H1 (cell line): ENCODE measurements at regions not wholly inside any gene's neighbourhood (a gene's known extent, or its start where the extent isn't known, plus 50 kb on each side); places are given as distances from the start of the nearest gene placed in this dataset.

Source experiments
- ASH2L ChIP-seq: fragments of 200-600, 300-600 bp; sonication (generic); IDR thresholded peaks from one replicate; pipeline ENCODE4 v1.7.1; 2017; ENCODE audit warnings: low read length
- EP300 ChIP-seq, 2 experiments: IDR thresholded peaks; 1 replicate in 1 of 2; 2 replicates in 1 of 2; pipeline ENCODE4 v1.6.1; 2011 to 2012; ENCODE audit warnings: low read depth in 2 of 2, low read length in 2 of 2, mild to moderate bottlenecking in 2 of 2, borderline replicate concordance in 1 of 2, inconsistent platforms in 1 of 2, moderate library complexity in 1 of 2
- GABPA ChIP-seq: IDR thresholded peaks from 2 replicates; pipeline ENCODE4 v1.6.1; 2011; ENCODE audit warnings: mild to moderate bottlenecking, low read length, moderate library complexity, borderline replicate concordance; ENCODE audit not compliant: insufficient read depth
- HDAC2 ChIP-seq, 2 experiments: fragments of 300-600 bp in 1 of 2; sonication (generic) in 1 of 2; IDR thresholded peaks; 2 replicates each; pipeline ENCODE4 v1.6.1; 2011 to 2012; ENCODE audit warnings: low read depth in 2 of 2, low read length in 2 of 2, mild to moderate bottlenecking in 2 of 2, moderate library complexity in 2 of 2, borderline replicate concordance in 1 of 2, inconsistent platforms in 1 of 2
- KDM1A ChIP-seq: fragments of 200-600, 300-600 bp; sonication (generic); IDR thresholded peaks from 2 replicates; pipeline ENCODE4 v1.7.1; 2016; ENCODE audit warnings: mild to moderate bottlenecking, low read length, borderline replicate concordance
- NRF1 ChIP-seq: IDR thresholded peaks from 2 replicates; pipeline ENCODE4 v1.6.1; 2011; ENCODE audit warnings: mild to moderate bottlenecking, low read depth, low read length, improper control_type of control experiment
- TAF1 ChIP-seq: IDR thresholded peaks from 2 replicates; pipeline ENCODE4 v1.6.1; 2011; ENCODE audit warnings: mild to moderate bottlenecking, low read depth, low read length
- TF ChIP-seq, protein P1 (sequence below): fragments of 300-600 bp; sonication (generic); IDR thresholded peaks from 2 replicates; pipeline ENCODE4 v1.7.1; 2012; ENCODE audit warnings: low read length, moderate library complexity, mild to moderate bottlenecking, inconsistent platforms; ENCODE audit not compliant: insufficient replicate concordance
- TF ChIP-seq, protein P2 (sequence below), 3 experiments: IDR thresholded peaks; 1 replicate in 2 of 3; 2 replicates in 1 of 3; pipeline versions ENCODE4 v1.5.1 to v1.6.1; 2011; ENCODE audit warnings: low read length in 3 of 3, mild to moderate bottlenecking in 3 of 3, inconsistent platforms in 2 of 3, low read depth in 1 of 3, moderate library complexity in 1 of 3; ENCODE audit not compliant: insufficient read depth in 1 of 3; ENCODE audit errors: control extremely low read depth in 1 of 3

- TF ChIP-seq, protein P1, sequence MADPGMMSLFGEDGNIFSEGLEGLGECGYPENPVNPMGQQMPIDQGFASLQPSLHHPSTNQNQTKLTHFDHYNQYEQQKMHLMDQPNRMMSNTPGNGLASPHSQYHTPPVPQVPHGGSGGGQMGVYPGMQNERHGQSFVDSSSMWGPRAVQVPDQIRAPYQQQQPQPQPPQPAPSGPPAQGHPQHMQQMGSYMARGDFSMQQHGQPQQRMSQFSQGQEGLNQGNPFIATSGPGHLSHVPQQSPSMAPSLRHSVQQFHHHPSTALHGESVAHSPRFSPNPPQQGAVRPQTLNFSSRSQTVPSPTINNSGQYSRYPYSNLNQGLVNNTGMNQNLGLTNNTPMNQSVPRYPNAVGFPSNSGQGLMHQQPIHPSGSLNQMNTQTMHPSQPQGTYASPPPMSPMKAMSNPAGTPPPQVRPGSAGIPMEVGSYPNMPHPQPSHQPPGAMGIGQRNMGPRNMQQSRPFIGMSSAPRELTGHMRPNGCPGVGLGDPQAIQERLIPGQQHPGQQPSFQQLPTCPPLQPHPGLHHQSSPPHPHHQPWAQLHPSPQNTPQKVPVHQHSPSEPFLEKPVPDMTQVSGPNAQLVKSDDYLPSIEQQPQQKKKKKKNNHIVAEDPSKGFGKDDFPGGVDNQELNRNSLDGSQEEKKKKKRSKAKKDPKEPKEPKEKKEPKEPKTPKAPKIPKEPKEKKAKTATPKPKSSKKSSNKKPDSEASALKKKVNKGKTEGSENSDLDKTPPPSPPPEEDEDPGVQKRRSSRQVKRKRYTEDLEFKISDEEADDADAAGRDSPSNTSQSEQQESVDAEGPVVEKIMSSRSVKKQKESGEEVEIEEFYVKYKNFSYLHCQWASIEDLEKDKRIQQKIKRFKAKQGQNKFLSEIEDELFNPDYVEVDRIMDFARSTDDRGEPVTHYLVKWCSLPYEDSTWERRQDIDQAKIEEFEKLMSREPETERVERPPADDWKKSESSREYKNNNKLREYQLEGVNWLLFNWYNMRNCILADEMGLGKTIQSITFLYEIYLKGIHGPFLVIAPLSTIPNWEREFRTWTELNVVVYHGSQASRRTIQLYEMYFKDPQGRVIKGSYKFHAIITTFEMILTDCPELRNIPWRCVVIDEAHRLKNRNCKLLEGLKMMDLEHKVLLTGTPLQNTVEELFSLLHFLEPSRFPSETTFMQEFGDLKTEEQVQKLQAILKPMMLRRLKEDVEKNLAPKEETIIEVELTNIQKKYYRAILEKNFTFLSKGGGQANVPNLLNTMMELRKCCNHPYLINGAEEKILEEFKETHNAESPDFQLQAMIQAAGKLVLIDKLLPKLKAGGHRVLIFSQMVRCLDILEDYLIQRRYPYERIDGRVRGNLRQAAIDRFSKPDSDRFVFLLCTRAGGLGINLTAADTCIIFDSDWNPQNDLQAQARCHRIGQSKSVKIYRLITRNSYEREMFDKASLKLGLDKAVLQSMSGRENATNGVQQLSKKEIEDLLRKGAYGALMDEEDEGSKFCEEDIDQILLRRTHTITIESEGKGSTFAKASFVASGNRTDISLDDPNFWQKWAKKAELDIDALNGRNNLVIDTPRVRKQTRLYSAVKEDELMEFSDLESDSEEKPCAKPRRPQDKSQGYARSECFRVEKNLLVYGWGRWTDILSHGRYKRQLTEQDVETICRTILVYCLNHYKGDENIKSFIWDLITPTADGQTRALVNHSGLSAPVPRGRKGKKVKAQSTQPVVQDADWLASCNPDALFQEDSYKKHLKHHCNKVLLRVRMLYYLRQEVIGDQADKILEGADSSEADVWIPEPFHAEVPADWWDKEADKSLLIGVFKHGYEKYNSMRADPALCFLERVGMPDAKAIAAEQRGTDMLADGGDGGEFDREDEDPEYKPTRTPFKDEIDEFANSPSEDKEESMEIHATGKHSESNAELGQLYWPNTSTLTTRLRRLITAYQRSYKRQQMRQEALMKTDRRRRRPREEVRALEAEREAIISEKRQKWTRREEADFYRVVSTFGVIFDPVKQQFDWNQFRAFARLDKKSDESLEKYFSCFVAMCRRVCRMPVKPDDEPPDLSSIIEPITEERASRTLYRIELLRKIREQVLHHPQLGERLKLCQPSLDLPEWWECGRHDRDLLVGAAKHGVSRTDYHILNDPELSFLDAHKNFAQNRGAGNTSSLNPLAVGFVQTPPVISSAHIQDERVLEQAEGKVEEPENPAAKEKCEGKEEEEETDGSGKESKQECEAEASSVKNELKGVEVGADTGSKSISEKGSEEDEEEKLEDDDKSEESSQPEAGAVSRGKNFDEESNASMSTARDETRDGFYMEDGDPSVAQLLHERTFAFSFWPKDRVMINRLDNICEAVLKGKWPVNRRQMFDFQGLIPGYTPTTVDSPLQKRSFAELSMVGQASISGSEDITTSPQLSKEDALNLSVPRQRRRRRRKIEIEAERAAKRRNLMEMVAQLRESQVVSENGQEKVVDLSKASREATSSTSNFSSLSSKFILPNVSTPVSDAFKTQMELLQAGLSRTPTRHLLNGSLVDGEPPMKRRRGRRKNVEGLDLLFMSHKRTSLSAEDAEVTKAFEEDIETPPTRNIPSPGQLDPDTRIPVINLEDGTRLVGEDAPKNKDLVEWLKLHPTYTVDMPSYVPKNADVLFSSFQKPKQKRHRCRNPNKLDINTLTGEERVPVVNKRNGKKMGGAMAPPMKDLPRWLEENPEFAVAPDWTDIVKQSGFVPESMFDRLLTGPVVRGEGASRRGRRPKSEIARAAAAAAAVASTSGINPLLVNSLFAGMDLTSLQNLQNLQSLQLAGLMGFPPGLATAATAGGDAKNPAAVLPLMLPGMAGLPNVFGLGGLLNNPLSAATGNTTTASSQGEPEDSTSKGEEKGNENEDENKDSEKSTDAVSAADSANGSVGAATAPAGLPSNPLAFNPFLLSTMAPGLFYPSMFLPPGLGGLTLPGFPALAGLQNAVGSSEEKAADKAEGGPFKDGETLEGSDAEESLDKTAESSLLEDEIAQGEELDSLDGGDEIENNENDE, result no peak
- no peak for TF ChIP-seq HDAC2 (IDR thresholded peaks at IDR 0.05; ENCODE audit: borderline replicate concordance in 1 of 2, low read depth in 2 of 2, low read length in 2 of 2)
- TF ChIP-seq ASH2L, result no peak
- TF ChIP-seq, protein P2, sequence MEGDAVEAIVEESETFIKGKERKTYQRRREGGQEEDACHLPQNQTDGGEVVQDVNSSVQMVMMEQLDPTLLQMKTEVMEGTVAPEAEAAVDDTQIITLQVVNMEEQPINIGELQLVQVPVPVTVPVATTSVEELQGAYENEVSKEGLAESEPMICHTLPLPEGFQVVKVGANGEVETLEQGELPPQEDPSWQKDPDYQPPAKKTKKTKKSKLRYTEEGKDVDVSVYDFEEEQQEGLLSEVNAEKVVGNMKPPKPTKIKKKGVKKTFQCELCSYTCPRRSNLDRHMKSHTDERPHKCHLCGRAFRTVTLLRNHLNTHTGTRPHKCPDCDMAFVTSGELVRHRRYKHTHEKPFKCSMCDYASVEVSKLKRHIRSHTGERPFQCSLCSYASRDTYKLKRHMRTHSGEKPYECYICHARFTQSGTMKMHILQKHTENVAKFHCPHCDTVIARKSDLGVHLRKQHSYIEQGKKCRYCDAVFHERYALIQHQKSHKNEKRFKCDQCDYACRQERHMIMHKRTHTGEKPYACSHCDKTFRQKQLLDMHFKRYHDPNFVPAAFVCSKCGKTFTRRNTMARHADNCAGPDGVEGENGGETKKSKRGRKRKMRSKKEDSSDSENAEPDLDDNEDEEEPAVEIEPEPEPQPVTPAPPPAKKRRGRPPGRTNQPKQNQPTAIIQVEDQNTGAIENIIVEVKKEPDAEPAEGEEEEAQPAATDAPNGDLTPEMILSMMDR (IDR thresholded peaks at IDR 0.05; ENCODE audit: control extremely low read depth in 1 of 3, insufficient read depth in 1 of 3, low read depth in 1 of 3, low read length in 3 of 3), result no peak
- TF ChIP-seq NRF1, result no peak
- no peak for TF ChIP-seq EP300 (IDR thresholded peaks at IDR 0.05; ENCODE audit: borderline replicate concordance in 1 of 2, low read depth in 2 of 2, low read length in 2 of 2)
- TF ChIP-seq GABPA, result no peak
- TF ChIP-seq TAF1, result no peak
- TF ChIP-seq KDM1A, result no peak
Measured at GRCh38 chr4:53800741-53801140, 209.5 kb upstream of the LNX1 start (continued).
